ENCODE measurements at regions not wholly inside any gene's neighbourhood (a gene's known extent, or its start where the extent isn't known, plus 50 kb on each side); places are given as distances from the start of the nearest gene placed in this dataset.

DNA sequence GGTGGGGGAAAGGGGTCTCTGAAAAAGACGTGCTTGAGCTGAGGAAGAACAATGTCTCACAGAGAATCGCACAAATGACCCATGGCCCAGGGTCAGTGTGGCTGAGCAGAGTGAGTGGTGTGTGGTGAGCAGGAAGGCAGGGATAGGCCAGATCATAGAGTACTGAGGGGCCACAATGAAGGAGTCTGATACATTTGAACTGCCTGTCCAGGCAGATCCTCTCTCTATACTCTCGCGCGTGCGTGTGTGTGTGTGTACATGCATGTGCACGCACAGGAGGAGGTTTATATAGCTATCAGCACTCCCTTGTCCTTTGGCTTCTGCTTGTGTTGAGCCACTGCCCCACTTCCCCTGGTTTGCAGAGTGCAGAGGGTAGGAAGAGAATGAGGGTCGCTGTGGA lies 294.0 kb downstream of the ZNF608 start:
- DNase-seq (ENCODE audit: low spot score) = no peak
- no peaks in the 10 kb centered on the region for H3K4me1 ChIP-seq (ENCODE audit: insufficient read depth, low read length)
- ChIA-PET POLR2A (no interaction called here), CTCF (ENCODE audit: low intra/inter-chr PET ratio, low total read pairs) (no interaction called here)
- WGBS (ENCODE audit: low lambda C conversion rate) = 66% methylated on average over 8 of the region's 8 CpGs
- H4K20me1 ChIP-seq (ENCODE audit: insufficient read depth, low read length) = no peaks in the 10 kb centered on the region
- H3K4me2 ChIP-seq (ENCODE audit: low read depth, low read length) = no peak overlapping the region
- no peak overlapping the region for H3K4me3 ChIP-seq (replicated peaks in 1 of 3; ENCODE audit: insufficient read depth in 1 of 3, low read depth in 2 of 3, low read length in 3 of 3)
- H3K27me3 ChIP-seq (ENCODE audit: control insufficient read depth in 1 of 2, insufficient read depth in 2 of 2, low read length in 2 of 2) = no peaks in the 10 kb centered on the region; a peak in 1 of 5 replicates
- H3K79me2 ChIP-seq (ENCODE audit: insufficient read depth, low read length) = no peaks in the 10 kb centered on the region
- H3K9ac ChIP-seq (ENCODE audit: insufficient read depth, low read depth, low read length) = no peak overlapping the region
- intact Hi-C loops (cut with micrococcal nuclease; ENCODE audit: unreplicated experiment) = no loop called here
- no peak for FAIRE-seq
- H3K27ac ChIP-seq (ENCODE audit: extremely low read length, insufficient read depth, low read length) = no peak overlapping the region
- H3K36me3 ChIP-seq (replicated peaks in 1 of 2; ENCODE audit: control insufficient read depth in 1 of 2, insufficient read depth in 2 of 2, low read length in 2 of 2) = no peaks in the 10 kb centered on the region
- in situ Hi-C loops (cut with HindIII; ENCODE audit: extremely low pct_ligation_motif_present, low pct_unique_long_range_greater_than_20kb) = no loop called here
- no peak overlapping the region for H2AFZ ChIP-seq (ENCODE audit: low read length)
- BruUV-seq (replicated peaks) = no TSS peak
- no peak for ATAC-seq
- H3K9me3 ChIP-seq (ENCODE audit: low read length) = no peaks in the 10 kb centered on the region
- TF ChIP-seq CC2D1A (CRISPR knock-in tag; IDR thresholded peaks at IDR 0.05) = no peak
- TF ChIP-seq FOXC1 (CRISPR knock-in tag; IDR thresholded peaks at IDR 0.05; ENCODE audit: borderline replicate concordance) = no peak
- TF ChIP-seq ELF4 (CRISPR knock-in tag; IDR thresholded peaks at IDR 0.05; ENCODE audit: borderline replicate concordance) = no peak
- no peak for TF ChIP-seq ARID2 (CRISPR knock-in tag; IDR thresholded peaks at IDR 0.05; ENCODE audit: borderline replicate concordance)
- TF ChIP-seq, protein P1, sequence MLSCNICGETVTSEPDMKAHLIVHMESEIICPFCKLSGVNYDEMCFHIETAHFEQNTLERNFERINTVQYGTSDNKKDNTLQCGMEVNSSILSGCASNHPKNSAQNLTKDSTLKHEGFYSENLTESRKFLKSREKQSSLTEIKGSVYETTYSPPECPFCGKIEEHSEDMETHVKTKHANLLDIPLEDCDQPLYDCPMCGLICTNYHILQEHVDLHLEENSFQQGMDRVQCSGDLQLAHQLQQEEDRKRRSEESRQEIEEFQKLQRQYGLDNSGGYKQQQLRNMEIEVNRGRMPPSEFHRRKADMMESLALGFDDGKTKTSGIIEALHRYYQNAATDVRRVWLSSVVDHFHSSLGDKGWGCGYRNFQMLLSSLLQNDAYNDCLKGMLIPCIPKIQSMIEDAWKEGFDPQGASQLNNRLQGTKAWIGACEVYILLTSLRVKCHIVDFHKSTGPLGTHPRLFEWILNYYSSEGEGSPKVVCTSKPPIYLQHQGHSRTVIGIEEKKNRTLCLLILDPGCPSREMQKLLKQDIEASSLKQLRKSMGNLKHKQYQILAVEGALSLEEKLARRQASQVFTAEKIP (CRISPR knock-in tag; IDR thresholded peaks at IDR 0.05; ENCODE audit: borderline replicate concordance) = no peak
- no peak for TF ChIP-seq PRPF4 (IDR thresholded peaks at IDR 0.05; ENCODE audit: low read depth, low read length, poor library complexity, severe bottlenecking)
- TF ChIP-seq CCAR2 (optimal IDR thresholded peaks at IDR 0.05; ENCODE audit: low read depth, low read length) = no peak
- no peak for TF ChIP-seq ZNF160 (CRISPR knock-in tag; IDR thresholded peaks at IDR 0.05)
- TF ChIP-seq CEBPB (IDR thresholded peaks at IDR 0.05; ENCODE audit: borderline replicate concordance, low read depth, low read length) = no peak
- TF ChIP-seq U2AF2 (IDR thresholded peaks at IDR 0.05; ENCODE audit: low read depth, low read length) = no peak
- no peak for TF ChIP-seq GABPB1 (CRISPR knock-in tag; IDR thresholded peaks at IDR 0.05)
- no peak for TF ChIP-seq YY1 (IDR thresholded peaks at IDR 0.05; ENCODE audit: insufficient read depth, insufficient replicate concordance, low read depth, low read length)
- TF ChIP-seq, protein P2, sequence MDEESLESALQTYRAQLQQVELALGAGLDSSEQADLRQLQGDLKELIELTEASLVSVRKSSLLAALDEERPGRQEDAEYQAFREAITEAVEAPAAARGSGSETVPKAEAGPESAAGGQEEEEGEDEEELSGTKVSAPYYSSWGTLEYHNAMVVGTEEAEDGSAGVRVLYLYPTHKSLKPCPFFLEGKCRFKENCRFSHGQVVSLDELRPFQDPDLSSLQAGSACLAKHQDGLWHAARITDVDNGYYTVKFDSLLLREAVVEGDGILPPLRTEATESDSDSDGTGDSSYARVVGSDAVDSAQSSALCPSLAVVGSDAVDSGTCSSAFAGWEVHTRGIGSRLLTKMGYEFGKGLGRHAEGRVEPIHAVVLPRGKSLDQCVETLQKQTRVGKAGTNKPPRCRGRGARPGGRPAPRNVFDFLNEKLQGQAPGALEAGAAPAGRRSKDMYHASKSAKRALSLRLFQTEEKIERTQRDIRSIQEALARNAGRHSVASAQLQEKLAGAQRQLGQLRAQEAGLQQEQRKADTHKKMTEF (CRISPR knock-in tag; IDR thresholded peaks at IDR 0.05) = no peak
- TF ChIP-seq, protein P3, sequence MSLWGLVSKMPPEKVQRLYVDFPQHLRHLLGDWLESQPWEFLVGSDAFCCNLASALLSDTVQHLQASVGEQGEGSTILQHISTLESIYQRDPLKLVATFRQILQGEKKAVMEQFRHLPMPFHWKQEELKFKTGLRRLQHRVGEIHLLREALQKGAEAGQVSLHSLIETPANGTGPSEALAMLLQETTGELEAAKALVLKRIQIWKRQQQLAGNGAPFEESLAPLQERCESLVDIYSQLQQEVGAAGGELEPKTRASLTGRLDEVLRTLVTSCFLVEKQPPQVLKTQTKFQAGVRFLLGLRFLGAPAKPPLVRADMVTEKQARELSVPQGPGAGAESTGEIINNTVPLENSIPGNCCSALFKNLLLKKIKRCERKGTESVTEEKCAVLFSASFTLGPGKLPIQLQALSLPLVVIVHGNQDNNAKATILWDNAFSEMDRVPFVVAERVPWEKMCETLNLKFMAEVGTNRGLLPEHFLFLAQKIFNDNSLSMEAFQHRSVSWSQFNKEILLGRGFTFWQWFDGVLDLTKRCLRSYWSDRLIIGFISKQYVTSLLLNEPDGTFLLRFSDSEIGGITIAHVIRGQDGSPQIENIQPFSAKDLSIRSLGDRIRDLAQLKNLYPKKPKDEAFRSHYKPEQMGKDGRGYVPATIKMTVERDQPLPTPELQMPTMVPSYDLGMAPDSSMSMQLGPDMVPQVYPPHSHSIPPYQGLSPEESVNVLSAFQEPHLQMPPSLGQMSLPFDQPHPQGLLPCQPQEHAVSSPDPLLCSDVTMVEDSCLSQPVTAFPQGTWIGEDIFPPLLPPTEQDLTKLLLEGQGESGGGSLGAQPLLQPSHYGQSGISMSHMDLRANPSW (CRISPR knock-in tag; IDR thresholded peaks at IDR 0.05; ENCODE audit: borderline replicate concordance) = no peak
- no peak for TF ChIP-seq MYC (CRISPR knock-in tag; IDR thresholded peaks at IDR 0.05; ENCODE audit: borderline replicate concordance)
- no peak for TF ChIP-seq ZNF672 (CRISPR knock-in tag; IDR thresholded peaks at IDR 0.05)
- no peak for TF ChIP-seq HNF4G (IDR thresholded peaks at IDR 0.05; ENCODE audit: borderline replicate concordance, low read depth, low read length)
- no peak for TF ChIP-seq HNF4G (CRISPR knock-in tag; IDR thresholded peaks at IDR 0.05; ENCODE audit: borderline replicate concordance, low read depth)
- no peak for TF ChIP-seq RARA (CRISPR knock-in tag; IDR thresholded peaks at IDR 0.05)
